GM19099 (cell line): ENCODE measurements at regions not wholly inside any gene's neighbourhood (a gene's known extent, or its start where the extent isn't known, plus 50 kb on each side); places are given as distances from the start of the nearest gene placed in this dataset.

Experiments used
- POLR2A ChIP-seq: IDR thresholded peaks from 3 replicates; pipeline ENCODE4 v1.6.1; 2011; ENCODE audit warnings: low read depth; ENCODE audit not compliant: insufficient read length; ENCODE audit errors: extremely low read depth

GRCh38 chr3:181932039-181932438, 220.3 kb downstream of the SOX2 start:
- TF ChIP-seq POLR2A, result no peak

- TF ChIP-seq POLR2A, result no peak
Measured at GRCh38 chr3:181933052-181933618, 221.4 kb downstream of the SOX2 start.

- no peak for TF ChIP-seq POLR2A
Measured at GRCh38 chr3:181935915-181936314, 224.2 kb downstream of the SOX2 start.

GRCh38 chr3:181936774-181937173, 225.0 kb downstream of the SOX2 start:
- no peak for TF ChIP-seq POLR2A

- TF ChIP-seq POLR2A, result no peak
Measured at GRCh38 chr3:181940703-181941102, 229.0 kb downstream of the SOX2 start.

- TF ChIP-seq POLR2A, result no peak
Measured at GRCh38 chr3:181941250-181941649, 229.5 kb downstream of the SOX2 start.

GRCh38 chr3:181943285-181943684, 231.6 kb downstream of the SOX2 start:
- TF ChIP-seq POLR2A, result no peak

- TF ChIP-seq POLR2A, result no peak
Measured at GRCh38 chr3:181947606-181948005, 235.9 kb downstream of the SOX2 start.

- no peak for TF ChIP-seq POLR2A
Measured at GRCh38 chr3:181948286-181948685, 236.6 kb downstream of the SOX2 start.

GRCh38 chr3:181952221-181952620, 240.5 kb downstream of the SOX2 start:
- no peak for TF ChIP-seq POLR2A

GRCh38 chr3:181952929-181953328, 241.2 kb downstream of the SOX2 start:
- TF ChIP-seq POLR2A, result no peak

- no peak for TF ChIP-seq POLR2A
Measured at GRCh38 chr3:181955566-181955965, 243.8 kb downstream of the SOX2 start.

- TF ChIP-seq POLR2A, result no peak
Measured at GRCh38 chr3:181956122-181956521, 244.4 kb downstream of the SOX2 start.

- TF ChIP-seq POLR2A, result no peak
Measured at GRCh38 chr3:181966393-181966792, 254.7 kb downstream of the SOX2 start.

- no peak for TF ChIP-seq POLR2A
Measured at GRCh38 chr3:181969925-181970324, 258.2 kb downstream of the SOX2 start.

GRCh38 chr3:181971424-181971823, 259.7 kb downstream of the SOX2 start:
- TF ChIP-seq POLR2A, result no peak

GRCh38 chr3:181974198-181974597, 262.5 kb downstream of the SOX2 start:
- TF ChIP-seq POLR2A, result no peak
